Ishikawa (cell line): ENCODE measurements at regions not wholly inside any gene's neighbourhood (a gene's known extent, or its start where the extent isn't known, plus 50 kb on each side); places are given as distances from the start of the nearest gene placed in this dataset.

Source experiments
- CEBPB ChIP-seq: IDR thresholded peaks from 2 replicates; pipeline ENCODE4 v1.6.1; 2012
- CREB1 ChIP-seq: IDR thresholded peaks from 2 replicates; pipeline ENCODE4 v1.6.1; 2012; ENCODE audit warnings: low read depth
- EGR1 ChIP-seq: IDR thresholded peaks from 2 replicates; pipeline ENCODE4 v1.6.1; 2012
- EP300 ChIP-seq: IDR thresholded peaks from 2 replicates; pipeline ENCODE4 v1.6.1; 2012; ENCODE audit warnings: borderline replicate concordance
- FOXM1 ChIP-seq: IDR thresholded peaks from 2 replicates; pipeline ENCODE4 v1.6.1; 2012; ENCODE audit warnings: low read depth, borderline replicate concordance
- NFIC ChIP-seq: IDR thresholded peaks from 2 replicates; pipeline ENCODE4 v1.6.1; 2012
- RAD21 ChIP-seq: IDR thresholded peaks from 2 replicates; pipeline ENCODE4 v1.6.1; 2012; ENCODE audit warnings: low read depth
- TAF1 ChIP-seq: IDR thresholded peaks from 2 replicates; pipeline ENCODE4 v1.6.1; 2012; ENCODE audit warnings: low read depth, mild to moderate bottlenecking
- TCF12 ChIP-seq: IDR thresholded peaks from 2 replicates; pipeline ENCODE4 v1.6.1; 2012; ENCODE audit warnings: low read depth
- TEAD4 ChIP-seq: IDR thresholded peaks from 2 replicates; pipeline ENCODE4 v1.6.1; 2012
- YY1 ChIP-seq: IDR thresholded peaks from 2 replicates; pipeline ENCODE4 v1.6.1; 2012; ENCODE audit warnings: low read depth
- ZBTB7A ChIP-seq: IDR thresholded peaks from 2 replicates; pipeline ENCODE4 v1.6.1; 2012; ENCODE audit warnings: low read depth
- TF ChIP-seq, protein P1 (sequence below): IDR thresholded peaks from 2 replicates; pipeline ENCODE4 v1.6.1; 2012
- TF ChIP-seq, protein P2 (sequence below): IDR thresholded peaks from 2 replicates; pipeline ENCODE4 v1.6.1; 2012
- TF ChIP-seq, protein P3 (sequence below): IDR thresholded peaks from 2 replicates; pipeline ENCODE4 v1.6.1; 2012; ENCODE audit warnings: low read depth, mild to moderate bottlenecking

DNA sequence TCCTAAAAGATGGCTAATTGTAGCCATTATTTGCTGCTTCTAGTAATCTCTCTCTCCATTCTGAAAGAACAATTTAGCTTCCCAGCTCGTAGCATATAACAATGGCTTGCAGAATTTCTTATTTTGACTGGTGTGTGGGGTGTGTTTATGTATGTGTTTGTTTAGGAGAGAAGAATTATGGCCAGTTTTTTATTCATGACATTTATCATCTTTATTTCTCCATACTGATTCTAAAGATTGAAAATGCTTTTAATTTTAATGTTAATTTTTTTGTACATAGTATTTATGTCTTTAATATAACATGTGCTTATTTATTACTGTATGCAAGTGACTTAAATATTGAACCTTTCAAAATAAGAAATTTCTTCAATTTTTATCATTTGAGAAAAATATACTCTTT lies 115.8 kb upstream of the TMTC4 start:
- TF ChIP-seq NFIC (no peak), CEBPB (no peak), EP300 (no peak), EGR1 (no peak), ZBTB7A (no peak), TCF12 (no peak), FOXM1 (no peak), TAF1 (no peak), RAD21 (no peak), YY1 (no peak), CREB1 (no peak), TEAD4 (no peak)
- TF ChIP-seq, protein P1, sequence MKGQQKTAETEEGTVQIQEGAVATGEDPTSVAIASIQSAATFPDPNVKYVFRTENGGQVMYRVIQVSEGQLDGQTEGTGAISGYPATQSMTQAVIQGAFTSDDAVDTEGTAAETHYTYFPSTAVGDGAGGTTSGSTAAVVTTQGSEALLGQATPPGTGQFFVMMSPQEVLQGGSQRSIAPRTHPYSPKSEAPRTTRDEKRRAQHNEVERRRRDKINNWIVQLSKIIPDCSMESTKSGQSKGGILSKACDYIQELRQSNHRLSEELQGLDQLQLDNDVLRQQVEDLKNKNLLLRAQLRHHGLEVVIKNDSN = no peak
- TF ChIP-seq, protein P2, sequence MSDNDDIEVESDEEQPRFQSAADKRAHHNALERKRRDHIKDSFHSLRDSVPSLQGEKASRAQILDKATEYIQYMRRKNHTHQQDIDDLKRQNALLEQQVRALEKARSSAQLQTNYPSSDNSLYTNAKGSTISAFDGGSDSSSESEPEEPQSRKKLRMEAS = no peak
- TF ChIP-seq, protein P3, sequence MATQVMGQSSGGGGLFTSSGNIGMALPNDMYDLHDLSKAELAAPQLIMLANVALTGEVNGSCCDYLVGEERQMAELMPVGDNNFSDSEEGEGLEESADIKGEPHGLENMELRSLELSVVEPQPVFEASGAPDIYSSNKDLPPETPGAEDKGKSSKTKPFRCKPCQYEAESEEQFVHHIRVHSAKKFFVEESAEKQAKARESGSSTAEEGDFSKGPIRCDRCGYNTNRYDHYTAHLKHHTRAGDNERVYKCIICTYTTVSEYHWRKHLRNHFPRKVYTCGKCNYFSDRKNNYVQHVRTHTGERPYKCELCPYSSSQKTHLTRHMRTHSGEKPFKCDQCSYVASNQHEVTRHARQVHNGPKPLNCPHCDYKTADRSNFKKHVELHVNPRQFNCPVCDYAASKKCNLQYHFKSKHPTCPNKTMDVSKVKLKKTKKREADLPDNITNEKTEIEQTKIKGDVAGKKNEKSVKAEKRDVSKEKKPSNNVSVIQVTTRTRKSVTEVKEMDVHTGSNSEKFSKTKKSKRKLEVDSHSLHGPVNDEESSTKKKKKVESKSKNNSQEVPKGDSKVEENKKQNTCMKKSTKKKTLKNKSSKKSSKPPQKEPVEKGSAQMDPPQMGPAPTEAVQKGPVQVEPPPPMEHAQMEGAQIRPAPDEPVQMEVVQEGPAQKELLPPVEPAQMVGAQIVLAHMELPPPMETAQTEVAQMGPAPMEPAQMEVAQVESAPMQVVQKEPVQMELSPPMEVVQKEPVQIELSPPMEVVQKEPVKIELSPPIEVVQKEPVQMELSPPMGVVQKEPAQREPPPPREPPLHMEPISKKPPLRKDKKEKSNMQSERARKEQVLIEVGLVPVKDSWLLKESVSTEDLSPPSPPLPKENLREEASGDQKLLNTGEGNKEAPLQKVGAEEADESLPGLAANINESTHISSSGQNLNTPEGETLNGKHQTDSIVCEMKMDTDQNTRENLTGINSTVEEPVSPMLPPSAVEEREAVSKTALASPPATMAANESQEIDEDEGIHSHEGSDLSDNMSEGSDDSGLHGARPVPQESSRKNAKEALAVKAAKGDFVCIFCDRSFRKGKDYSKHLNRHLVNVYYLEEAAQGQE = no peak

DNA sequence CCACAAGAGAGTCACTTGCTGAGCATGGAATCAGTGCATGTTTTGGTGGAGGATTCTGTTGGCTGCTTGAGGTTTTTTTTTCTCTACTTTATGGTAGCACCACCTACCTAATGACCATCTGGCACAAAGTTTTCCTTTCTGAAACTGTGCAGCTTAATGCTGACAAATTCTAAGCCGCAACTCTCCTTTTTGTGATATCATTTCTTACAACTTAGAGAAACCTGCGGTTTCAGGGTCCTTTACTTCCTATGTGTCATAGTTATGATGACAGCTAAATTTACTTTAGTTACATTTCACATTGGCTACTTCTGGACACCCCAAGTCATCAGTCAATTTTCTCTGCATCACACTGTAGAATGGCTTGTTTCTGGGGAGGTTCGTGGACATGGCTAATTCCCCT lies 115.4 kb upstream of the TMTC4 start:
- TF ChIP-seq ZBTB7A = no peak
- no peak for TF ChIP-seq TAF1

DNA sequence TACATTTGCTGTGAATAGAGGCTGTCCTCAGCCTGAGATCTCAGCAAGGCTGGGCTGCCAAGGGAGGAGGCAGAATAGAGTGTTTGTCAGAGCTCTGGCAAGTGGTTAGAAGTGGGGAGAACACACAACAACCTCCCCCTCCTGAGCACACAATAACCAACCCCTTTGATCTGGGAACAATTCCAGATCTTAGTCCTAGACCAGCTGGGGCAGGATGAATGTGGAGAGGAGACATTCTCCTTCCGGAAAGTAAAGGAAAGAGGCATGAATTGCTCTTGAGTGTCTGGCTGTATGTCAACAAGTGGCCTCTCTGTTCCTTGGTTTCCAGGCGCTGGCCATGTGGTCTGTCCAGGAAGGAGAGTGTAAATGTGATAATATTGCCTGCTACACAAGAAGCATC lies 114.9 kb upstream of the TMTC4 start:
- TF ChIP-seq NFIC (no peak), EGR1 (no peak), CEBPB (no peak), YY1 (no peak), EP300 (no peak)
- TF ChIP-seq, protein P2 = no peak

DNA sequence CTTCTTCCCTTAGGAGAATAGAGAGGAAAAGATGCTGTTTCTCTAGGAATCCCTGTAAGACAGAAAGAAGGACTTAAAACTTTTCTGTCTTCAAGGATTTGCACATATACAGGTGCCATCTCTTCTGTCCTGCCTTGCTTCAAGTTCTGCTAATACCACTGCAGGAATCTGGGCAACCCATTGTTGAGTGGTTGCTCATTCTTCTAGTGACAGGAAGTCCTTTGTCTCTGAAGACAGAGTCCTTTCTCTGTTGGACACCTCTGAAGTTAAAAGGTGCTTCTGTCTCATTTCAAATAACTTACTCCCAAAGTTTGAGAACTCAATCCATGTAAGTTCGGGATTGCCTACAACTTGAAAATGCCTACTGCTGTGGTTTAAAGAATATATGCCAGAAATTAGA lies 114.4 kb upstream of the TMTC4 start:
- no peak for TF ChIP-seq EGR1
- TF ChIP-seq, protein P1 = no peak
- TF ChIP-seq TAF1 = no peak
- TF ChIP-seq TCF12 = no peak
- TF ChIP-seq RAD21 = no peak
- TF ChIP-seq EP300 = no peak
- TF ChIP-seq NFIC = no peak
- TF ChIP-seq FOXM1 = no peak

DNA sequence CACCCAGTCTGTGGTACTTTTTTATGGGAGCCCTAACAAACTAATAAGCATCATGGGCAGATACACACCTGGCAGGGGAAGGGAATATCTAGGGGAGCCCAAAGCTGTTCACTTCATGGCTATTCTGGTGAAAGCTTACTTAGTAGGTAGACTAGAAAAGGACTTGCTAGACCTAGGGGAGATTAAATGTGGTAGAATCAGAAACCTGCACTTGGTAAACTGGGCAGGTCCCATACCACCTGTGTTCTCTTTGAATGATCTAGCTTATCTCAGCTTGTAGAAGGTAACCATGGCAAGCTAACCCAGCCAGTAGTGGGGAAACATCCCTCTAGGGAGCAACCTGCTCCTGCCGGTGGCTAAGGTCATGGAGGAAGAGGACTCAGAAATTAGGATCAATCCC lies 113.9 kb upstream of the TMTC4 start:
- no peak for TF ChIP-seq CREB1
- no peak for TF ChIP-seq TEAD4
- TF ChIP-seq ZBTB7A = no peak
- TF ChIP-seq, protein P2 = no peak
- TF ChIP-seq EGR1 = no peak
- TF ChIP-seq EP300 = no peak
- TF ChIP-seq NFIC = no peak
- no peak for TF ChIP-seq YY1
- TF ChIP-seq CEBPB = no peak
- TF ChIP-seq, protein P1 = no peak
- TF ChIP-seq TAF1 = no peak
- TF ChIP-seq FOXM1 = no peak
- TF ChIP-seq RAD21 = no peak
- TF ChIP-seq, protein P3 = no peak

DNA sequence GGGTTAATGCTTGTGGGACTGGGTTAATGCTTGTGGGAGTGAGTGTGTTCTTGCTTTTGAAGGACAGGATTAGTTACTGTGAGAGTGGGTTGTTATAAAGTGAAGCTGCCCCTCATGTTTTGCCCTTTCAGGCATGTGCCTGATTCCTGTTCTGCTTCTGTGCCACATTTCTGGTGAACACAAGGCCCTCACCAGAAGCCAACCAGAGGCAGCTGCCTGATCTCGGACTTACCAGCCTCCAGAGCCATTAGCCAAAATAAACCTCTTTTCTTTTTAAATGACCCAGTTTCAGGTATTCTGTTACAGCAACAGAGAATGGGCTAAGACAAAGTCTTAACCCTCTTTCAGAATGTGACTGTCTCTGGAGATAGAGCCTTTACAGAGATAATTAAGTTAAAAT lies 113.3 kb upstream of the TMTC4 start:
- no peak for TF ChIP-seq TEAD4
- TF ChIP-seq, protein P1 = no peak
